Hepatocyte (in vitro differentiated cells): ENCODE measurements at regions not wholly inside any gene's neighbourhood (a gene's known extent, or its start where the extent isn't known, plus 50 kb on each side); places are given as distances from the start of the nearest gene placed in this dataset.
"Not testable (repeated sequence)": the region's sequence is repeated elsewhere in the genome, so short reads cannot be mapped to it uniquely, and the experiment has no call there.

Source experiments
- DNase-seq: peaks from one replicate; pipeline ENCODE4 v3.0.0-alpha.2; 2016; ENCODE audit warnings: low spot score
- H2AFZ ChIP-seq: fragments of 200-600 bp; sonication (generic); 2 replicates; pipeline ENCODE4 v1.6.0; 2016; ENCODE audit warnings: antibody characterized with exemption, mild to moderate bottlenecking
- H3K27ac ChIP-seq: fragments of 200-600 bp; sonication (generic); 2 replicates; pipeline ENCODE4 v1.5.1; 2016; ENCODE audit warnings: mild to moderate bottlenecking
- H3K27me3 ChIP-seq: fragments of 200-600 bp; sonication (generic); 2 replicates; pipeline ENCODE4 v1.6.1; 2016
- H3K36me3 ChIP-seq: fragments of 200-600 bp; sonication (generic); replicated peaks from 2 replicates; pipeline ENCODE4 v1.5.1; 2016; ENCODE audit warnings: low read depth; ENCODE audit not compliant: insufficient read depth
- H3K4me1 ChIP-seq: fragments of 200-600 bp; sonication (generic); 2 replicates; pipeline ENCODE4 v1.5.1; 2016; ENCODE audit warnings: mild to moderate bottlenecking, moderate library complexity; ENCODE audit not compliant: insufficient read depth
- H3K4me2 ChIP-seq: fragments of 200-600 bp; sonication (generic); 2 replicates; pipeline ENCODE4 v1.6.0; 2016
- H3K4me3 ChIP-seq: fragments of 200-600 bp; sonication (generic); 2 replicates; pipeline ENCODE4 v1.5.1; 2016; ENCODE audit warnings: mild to moderate bottlenecking
- H3K79me2 ChIP-seq: fragments of 200-600 bp; sonication (generic); 2 replicates; pipeline ENCODE4 v1.6.0; 2017; ENCODE audit warnings: mild to moderate bottlenecking
- H3K9me2 ChIP-seq: fragments of 200-600 bp; sonication (generic); replicated peaks from 2 replicates; pipeline ENCODE4 v1.6.0; 2017; ENCODE audit warnings: mild to moderate bottlenecking; ENCODE audit not compliant: insufficient read depth
- H3K9me3 ChIP-seq: fragments of 200-600 bp; sonication (generic); 2 replicates; pipeline ENCODE4 v1.5.1; 2016; ENCODE audit warnings: low read depth, mild to moderate bottlenecking
- H4K20me1 ChIP-seq: fragments of 200-600 bp; sonication (generic); 2 replicates; pipeline ENCODE4 v1.6.0; 2016; ENCODE audit warnings: mild to moderate bottlenecking; ENCODE audit not compliant: insufficient read depth, poor library complexity, severe bottlenecking
- CTCF ChIP-seq: fragments of 200-600 bp; sonication (generic); IDR thresholded peaks from 2 replicates; pipeline ENCODE4 v1.5.1; 2016; ENCODE audit warnings: antibody characterized with exemption, mild to moderate bottlenecking; ENCODE audit not compliant: poor library complexity
- EZH2 ChIP-seq: fragments of 200-600 bp; sonication (generic); IDR thresholded peaks from 2 replicates; pipeline ENCODE4 v1.6.1; 2016; ENCODE audit warnings: antibody characterized with exemption, mild to moderate bottlenecking, borderline replicate concordance
- EZH2phosphoT487 ChIP-seq: fragments of 200-600 bp; sonication (generic); IDR thresholded peaks from one replicate; pipeline ENCODE4 v1.6.1; 2018; ENCODE audit warnings: antibody characterized with exemption, mild to moderate bottlenecking, low read depth, moderate library complexity; ENCODE audit not compliant: unreplicated experiment, severe bottlenecking
- WGBS: methylation state at CpG from one replicate; pipeline ENCODE4 v1.1.6; 2016; ENCODE audit warnings: low lambda C conversion rate; ENCODE audit errors: missing lambda C conversion rate; 5-methylcytosine and 5-hydroxymethylcytosine counted together

GRCh38 chr20:25864326-25864962, 167.8 kb upstream of the ZNF337 start:
- Histone ChIP-seq H2AFZ (no peak overlapping the region), H3K9me2 (no peaks in the 10 kb centered on the region), H4K20me1 (no peaks in the 10 kb centered on the region), H3K79me2 (no peaks in the 10 kb centered on the region), H3K4me2 (no peak overlapping the region), H3K36me3 (no peaks in the 10 kb centered on the region), H3K4me3 (no peak overlapping the region), H3K4me1 (peaks cover 6% of the 10 kb centered on the region), H3K27me3 (peaks cover 45% of the 10 kb centered on the region), H3K27ac (no peak overlapping the region), H3K9me3 (no peaks in the 10 kb centered on the region)
- TF ChIP-seq EZH2 (no peak), EZH2phosphoT487 (no peak), CTCF (no peak)
- no peak for DNase-seq
- 86% methylated on average over 15 of the region's 15 CpGs for WGBS

GRCh38 chr20:25863536-25864325, 167.1 kb upstream of the ZNF337 start:
- Histone ChIP-seq H3K4me1 (peaks cover 6% of the 10 kb centered on the region), H3K27me3 (peaks cover 49% of the 10 kb centered on the region), H3K36me3 (no peaks in the 10 kb centered on the region), H3K9me2 (no peaks in the 10 kb centered on the region), H3K4me3 (no peak overlapping the region), H3K9me3 (no peaks in the 10 kb centered on the region), H2AFZ (no peak overlapping the region), H3K79me2 (no peaks in the 10 kb centered on the region), H4K20me1 (no peaks in the 10 kb centered on the region), H3K4me2 (peak overlapping the region; percentile 88), H3K27ac (no peak overlapping the region)
- DNase-seq, result no peak
- 39% methylated on average over 20 of the region's 21 CpGs for WGBS
- TF ChIP-seq EZH2phosphoT487 (no peak), EZH2 (no peak), CTCF (no peak)

- Histone ChIP-seq H3K4me2 (peak overlapping the region; percentile 88), H3K27me3 (peaks cover 55% of the 10 kb centered on the region), H3K4me3 (peak overlapping the region; percentile 7)
- peak; percentile 94 for DNase-seq
- H3K9me3 ChIP-seq, H4K20me1 ChIP-seq, H3K79me2 ChIP-seq, H3K4me1 ChIP-seq, H3K36me3 ChIP-seq, H3K27ac ChIP-seq, H2AFZ ChIP-seq, H3K9me2 ChIP-seq: not testable (repeated sequence)
- 3% methylated on average over 53 of the region's 53 CpGs for WGBS
Measured at GRCh38 chr20:25862967-25863530, 166.4 kb upstream of the ZNF337 start.

GRCh38 chr20:25860531-25861150, 164.0 kb upstream of the ZNF337 start:
- no peaks in the 10 kb centered on the region for H3K9me2 ChIP-seq
- peaks cover 52% of the 10 kb centered on the region for H3K27me3 ChIP-seq
- peaks cover 6% of the 10 kb centered on the region for H3K4me1 ChIP-seq
- H3K27ac ChIP-seq, result no peak overlapping the region
- no peaks in the 10 kb centered on the region for H3K36me3 ChIP-seq
- H2AFZ ChIP-seq, result no peak overlapping the region
- DNase-seq, result no peak
- WGBS, result 58% methylated on average over 23 of the region's 23 CpGs
- no peaks in the 10 kb centered on the region for H4K20me1 ChIP-seq
- no peaks in the 10 kb centered on the region for H3K9me3 ChIP-seq
- no peak for TF ChIP-seq EZH2
- no peak for TF ChIP-seq CTCF
- no peak for TF ChIP-seq EZH2phosphoT487
- H3K4me3 ChIP-seq, result no peak overlapping the region
- no peaks in the 10 kb centered on the region for H3K79me2 ChIP-seq
- no peak overlapping the region for H3K4me2 ChIP-seq
